A549 (cell line): ENCODE measurements at regions not wholly inside any gene's neighbourhood (a gene's known extent, or its start where the extent isn't known, plus 50 kb on each side); places are given as distances from the start of the nearest gene placed in this dataset.

Experiments used
- CEBPB ChIP-seq, 2 experiments: fragments of >200 bp in 1 of 2; sonication (Bioruptor Twin) in 1 of 2; formaldehyde crosslinking in 1 of 2; IDR thresholded peaks; 2 replicates each; pipeline ENCODE4 v1.6.1; 2012 to 2016
- ELK1 ChIP-seq: fragments of 150-350 bp; IDR thresholded peaks from 2 replicates; pipeline ENCODE4 v1.6.1; 2014; ENCODE audit warnings: low read depth, mild to moderate bottlenecking, low read length
- POLR2A ChIP-seq: IDR thresholded peaks from 2 replicates; pipeline ENCODE4 v1.6.1; 2012; ENCODE audit warnings: mild to moderate bottlenecking, low read length
- RAD21 ChIP-seq, 2 experiments: fragments of >200 bp in 1 of 2; sonication (Bioruptor Twin) in 1 of 2; formaldehyde crosslinking in 1 of 2; IDR thresholded peaks in 1 of 2; conservative IDR thresholded peaks in 1 of 2; 2 replicates in 1 of 2; 3 replicates in 1 of 2; pipeline ENCODE4 v1.6.1; 2012 to 2018; ENCODE audit warnings: inconsistent platforms in 1 of 2
- TP53 ChIP-seq: fragments of 250-450 bp; sonication (Bioruptor Pico); IDR thresholded peaks from 2 replicates; pipeline ENCODE4 v1.5.0; 2021; ENCODE audit warnings: mild to moderate bottlenecking, moderate library complexity

- no peak for TF ChIP-seq ELK1
- no peak for TF ChIP-seq RAD21 (conservative IDR thresholded peaks at IDR 0.05 in 1 of 2, IDR thresholded peaks at IDR 0.05 in 1 of 2)
- no peak for TF ChIP-seq POLR2A
- no peak for TF ChIP-seq CEBPB (IDR thresholded peaks at IDR 0.05)
- TF ChIP-seq TP53 (CRISPR knock-in tag) = no peak
These were observed 311.5 kb upstream of the GYPC start for GRCh38 chr2:126344493-126344892.
